ENCODE measurements at regions not wholly inside any gene's neighbourhood (a gene's known extent, or its start where the extent isn't known, plus 50 kb on each side); places are given as distances from the start of the nearest gene placed in this dataset.
A peak's percentile ranks its signal among the peaks of the same experiment; 100 is the strongest.

DNA sequence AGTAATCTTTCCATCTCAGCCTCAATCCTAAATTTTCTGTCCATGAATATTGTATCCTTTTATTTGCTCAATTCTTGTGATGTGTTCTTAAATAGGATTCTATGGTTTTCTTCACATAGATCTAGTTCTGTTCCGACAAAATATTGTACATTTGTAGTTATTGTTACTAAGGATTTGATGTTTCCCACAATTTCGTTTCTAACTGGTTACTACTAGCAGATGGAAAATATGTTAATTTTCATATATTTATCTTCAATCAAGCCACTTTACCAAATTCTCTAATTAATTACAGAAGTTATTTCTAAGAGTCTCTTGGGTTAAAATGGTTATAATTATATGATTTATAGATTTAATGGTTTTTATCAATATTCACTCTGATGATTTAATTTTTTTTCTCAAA lies 60.3 kb downstream of the SEC61B start:
- no peak for DNase-seq

DNA sequence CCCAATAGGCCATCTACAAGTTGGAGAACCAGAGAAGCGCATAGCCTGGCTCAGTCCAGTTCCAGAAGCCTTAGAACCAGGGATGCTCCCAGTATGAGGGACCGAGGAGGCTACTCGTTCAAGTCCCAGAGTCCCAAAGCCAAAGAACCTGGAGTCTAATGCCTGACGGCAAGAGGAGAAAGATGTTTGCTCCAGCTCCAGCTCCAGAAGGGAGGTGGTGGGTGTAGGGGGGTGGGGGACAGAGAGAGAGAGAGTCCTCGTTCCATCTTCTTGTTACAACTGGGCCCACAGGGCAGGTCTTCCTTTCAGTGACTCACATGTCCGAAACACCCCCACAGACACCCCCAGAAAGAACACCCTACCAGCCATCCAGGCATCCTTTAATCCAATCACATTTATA lies 63.9 kb downstream of the SEC61B start:
- DNase-seq: no peak

DNA sequence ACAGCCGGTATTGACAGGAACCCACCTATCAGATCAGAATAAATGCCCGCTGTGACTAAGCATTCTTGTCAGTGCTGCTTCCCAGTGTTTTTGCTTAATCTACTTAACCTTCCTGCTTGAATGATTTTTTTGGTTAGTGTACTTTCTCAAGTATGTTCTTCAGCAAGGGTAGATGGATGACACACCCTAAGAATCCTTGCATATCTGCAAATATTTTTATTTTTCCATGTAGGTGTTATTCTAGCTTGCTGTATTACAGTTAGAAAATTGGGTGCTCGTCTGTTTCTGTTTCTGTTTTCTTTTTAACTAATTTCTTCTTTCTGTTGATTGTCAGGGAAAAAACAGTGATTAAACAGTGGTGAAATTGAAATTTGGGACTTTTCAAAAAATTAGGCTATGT lies 64.5 kb downstream of the SEC61B start:
- DNase-seq: no peak

DNA sequence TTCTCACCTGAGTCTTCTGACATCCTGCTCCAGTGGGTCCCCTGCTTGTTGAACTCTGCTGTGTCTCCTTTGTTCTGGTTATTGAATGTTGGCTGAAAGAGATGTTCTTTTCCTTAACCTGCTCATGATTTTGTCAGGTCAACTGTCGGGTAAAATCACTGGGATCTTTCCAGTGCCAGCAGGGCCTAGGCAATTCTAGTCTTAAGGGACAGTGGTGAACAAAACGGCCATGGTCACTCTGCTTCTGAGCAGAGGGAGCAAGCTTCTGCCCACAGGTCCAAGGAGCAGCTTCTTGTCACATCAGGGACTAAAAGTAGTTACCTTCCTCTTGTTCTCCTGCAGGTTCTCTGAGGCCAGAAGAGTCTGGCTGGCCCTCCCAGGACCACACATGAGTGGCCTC lies 65.6 kb downstream of the SEC61B start:
- DNase-seq: no peak

DNA sequence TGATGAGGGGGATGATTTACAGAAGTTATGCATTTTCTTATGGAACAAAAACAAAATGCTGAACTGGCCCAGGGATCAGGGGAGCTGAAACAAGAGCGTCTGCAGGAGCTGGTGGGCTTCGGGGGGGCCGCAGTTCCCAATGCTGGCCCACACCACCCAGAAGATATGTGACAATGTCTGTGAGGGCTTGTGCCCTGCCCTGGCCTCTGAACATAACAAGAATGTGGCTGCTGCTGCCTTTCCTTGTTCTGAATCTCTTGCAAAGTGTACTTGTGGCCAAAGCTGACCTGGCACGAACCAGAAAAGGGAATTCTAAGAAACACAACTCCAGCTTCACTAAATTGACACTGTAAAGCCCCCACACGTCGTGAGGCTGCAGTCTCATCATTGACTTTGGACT lies 66.7 kb downstream of the SEC61B start:
- DNase-seq: no peak

DNA sequence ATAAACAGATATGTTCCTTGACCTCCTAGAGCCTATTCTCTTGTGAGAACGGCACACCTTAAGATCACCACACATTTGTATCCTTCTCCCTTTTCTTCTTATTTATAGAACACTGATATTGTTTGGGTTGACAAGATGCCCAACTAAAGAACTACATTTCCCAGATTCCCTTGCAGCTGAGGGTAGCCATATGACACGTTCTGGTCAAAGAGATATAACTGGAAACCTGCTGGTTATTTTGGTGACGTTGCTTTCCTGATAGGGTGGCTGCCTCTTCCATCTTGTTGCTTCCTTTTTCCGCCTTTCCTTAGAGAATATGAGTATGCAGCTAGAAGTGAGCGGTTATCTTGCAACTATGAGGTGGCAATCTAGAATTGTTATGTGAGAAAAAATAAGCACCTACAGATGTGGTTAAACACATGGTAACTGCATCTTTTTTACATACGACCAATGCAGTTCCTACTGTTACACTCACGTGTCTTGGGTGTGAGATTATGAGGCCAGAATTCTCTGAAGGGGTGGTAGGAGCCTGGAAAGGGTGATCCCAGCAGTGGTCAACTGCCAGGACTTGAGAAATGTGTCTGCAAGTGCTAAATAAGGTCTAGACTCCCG lies 72.9 kb downstream of the SEC61B start:
- no peak for DNase-seq

DNA sequence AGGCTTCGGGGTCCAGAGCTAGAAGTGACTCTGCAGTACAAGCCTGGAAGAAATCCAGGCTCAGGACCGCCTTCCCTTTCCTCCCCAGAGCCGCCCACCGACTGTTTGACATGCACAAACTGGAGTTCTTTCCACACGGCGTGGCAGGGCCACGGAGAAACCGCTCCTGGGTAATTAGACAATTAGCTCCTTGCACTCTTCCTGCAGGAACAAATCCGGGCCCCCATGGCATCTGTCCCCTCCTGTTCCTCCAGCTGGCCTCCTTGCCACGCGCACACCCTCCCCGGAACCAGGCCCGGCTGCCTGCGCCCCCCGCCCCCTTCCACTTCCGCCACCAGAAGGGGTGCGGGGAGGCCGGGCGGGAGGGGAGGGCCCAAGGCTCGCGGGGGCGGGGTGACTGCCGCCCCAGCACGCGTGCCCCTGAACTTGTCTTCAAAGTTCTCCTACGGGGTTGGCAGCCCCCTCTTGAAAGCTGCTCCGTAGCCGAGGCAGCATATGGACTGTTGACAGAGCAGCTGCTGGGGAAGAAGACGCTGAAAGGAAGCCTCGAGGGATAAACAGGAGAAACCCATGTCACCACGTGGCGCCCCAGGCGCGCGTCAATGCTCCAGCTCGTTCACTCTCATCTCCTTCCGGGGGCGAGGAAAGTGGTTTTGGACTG lies 74.3 kb downstream of the SEC61B start:
- peak; percentile 12 for DNase-seq

DNA sequence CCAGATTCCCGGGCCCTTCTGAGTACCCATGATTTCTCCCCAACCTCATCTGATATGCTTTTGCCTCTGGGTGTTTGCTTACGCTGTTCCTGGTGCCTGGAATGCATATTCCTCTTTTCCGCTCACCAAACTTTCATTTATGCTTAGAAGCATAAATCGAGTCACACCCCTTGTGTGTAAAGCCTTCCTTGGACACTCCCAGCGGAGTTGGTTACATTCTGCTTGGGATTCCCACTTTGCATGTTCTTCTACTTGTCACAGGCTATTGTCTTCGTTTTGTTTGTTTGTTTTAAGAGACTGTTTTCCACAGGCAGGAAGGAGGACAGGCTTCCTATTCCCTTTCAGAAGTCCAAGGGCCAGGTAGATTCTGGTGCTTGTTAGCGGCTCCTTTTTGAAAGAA lies 76.5 kb downstream of the SEC61B start:
- no peak for DNase-seq

DNA sequence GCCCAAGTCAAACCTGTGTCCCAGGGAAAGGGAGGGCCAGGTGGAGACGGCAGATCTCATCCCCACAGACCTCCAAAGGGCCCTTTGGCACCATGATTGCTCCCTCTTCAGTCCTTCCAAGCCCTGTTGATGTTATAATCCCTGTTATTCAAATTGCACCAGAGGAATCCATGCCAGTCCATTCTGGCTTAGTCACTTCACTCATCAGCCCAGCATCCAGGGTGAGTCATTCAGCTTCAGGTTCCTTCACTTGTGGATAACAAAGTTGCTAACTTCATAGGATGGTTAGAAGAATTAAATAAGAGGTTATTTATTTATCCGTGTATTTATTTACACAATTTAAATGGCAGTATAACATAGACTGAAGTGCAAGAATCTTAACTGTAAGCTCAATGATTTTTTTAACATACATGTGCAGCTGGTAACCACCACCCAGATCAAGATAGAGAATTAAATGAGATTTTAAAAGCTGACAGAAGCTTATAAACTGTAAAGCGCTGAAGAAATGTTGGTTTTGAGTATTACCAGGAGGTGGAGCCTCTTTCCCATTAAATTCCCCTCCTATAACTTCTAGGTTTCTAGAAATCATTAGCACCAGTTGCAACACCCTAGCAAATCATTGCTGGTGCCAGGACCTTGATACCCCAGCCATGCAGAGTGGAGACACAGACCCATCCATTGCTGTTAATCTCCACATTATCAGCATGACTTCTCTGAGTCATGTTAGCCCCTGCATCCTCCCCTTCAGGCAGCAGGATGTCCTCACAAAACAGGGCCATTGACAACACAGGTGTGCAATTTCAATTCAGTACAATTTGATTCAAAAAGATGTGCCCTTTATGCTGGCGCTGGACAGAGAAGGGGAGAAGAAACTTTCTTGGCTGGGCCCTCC lies 77.4 kb downstream of the SEC61B start:
- DNase-seq: no peak

DNA sequence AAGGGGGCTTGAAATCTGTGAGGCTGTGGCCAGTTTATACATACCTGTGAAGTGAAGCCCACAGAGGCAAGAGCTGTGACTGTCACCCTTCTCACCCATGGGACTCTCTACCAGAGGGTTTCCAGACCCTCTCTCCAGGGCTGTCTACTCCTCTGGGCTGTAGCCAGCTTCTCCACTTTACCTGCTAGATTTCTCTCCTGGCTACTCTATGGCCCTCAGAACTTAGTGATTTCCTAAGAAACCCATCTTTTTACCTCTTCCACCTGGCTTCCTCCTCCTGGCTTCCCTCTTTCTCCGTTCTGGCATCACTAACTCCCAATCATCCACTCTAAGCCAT lies 78.0 kb downstream of the SEC61B start:
- no peak for DNase-seq

DNA sequence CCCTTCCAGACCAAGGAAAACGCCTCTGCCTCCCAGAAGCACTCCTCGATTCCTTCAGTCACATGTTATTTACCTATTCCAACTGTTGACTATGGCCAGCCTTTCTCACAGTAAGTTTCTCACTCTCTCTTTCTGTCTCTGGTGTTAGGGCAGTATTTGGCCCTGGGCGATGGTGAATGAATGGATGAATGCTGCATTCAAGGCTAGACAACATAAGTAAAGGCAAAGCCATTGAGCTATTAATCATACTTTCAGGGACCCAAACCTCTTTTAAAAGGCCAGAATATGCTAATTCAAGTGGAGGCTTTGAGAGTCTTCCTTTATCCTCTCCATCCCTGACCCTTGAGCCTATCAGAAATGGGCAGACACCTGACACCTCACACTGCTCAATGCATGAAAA lies 78.5 kb downstream of the SEC61B start:
- DNase-seq: no peak

DNA sequence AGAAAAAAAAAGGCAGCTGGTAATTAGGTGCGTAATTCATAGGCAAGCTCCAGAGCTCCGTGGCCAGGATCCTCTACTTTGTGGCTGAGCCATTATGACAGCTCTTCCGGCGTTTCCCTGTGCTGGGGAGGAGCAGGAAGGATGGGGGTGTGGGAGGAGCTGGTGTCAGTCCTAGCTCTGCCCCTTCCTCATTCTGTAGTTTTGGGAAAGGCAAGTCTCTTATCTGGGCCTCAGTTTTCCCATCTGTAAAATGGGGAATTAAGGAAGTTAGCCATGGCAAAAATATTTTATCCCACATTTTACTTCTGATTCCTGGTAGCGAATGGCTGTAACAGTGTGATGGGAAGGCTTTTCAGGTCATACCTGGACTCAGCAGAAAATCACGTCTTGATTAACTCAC lies 81.1 kb downstream of the SEC61B start:
- no peak for DNase-seq

DNA sequence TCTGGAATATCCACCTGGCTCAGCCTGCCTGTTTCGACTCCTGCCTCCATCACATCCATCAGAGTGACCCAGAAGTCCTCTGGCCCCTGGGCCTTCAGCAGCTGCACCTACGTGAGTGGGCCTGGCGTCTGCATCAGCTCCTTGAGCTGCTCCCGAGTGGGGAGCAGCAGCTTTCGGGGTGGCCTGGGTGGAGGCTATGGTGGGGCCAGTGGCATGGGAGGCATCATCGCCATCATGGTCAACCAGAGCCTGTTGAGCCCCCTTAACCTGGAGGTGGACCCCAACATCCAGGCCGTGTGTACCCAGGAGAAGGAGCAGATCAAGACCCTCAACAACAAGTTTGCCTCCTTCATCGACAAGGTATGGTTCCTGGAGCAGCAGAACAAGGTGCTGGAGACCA lies 83.0 kb downstream of the SEC61B start:
- DNase-seq: no peak

DNA sequence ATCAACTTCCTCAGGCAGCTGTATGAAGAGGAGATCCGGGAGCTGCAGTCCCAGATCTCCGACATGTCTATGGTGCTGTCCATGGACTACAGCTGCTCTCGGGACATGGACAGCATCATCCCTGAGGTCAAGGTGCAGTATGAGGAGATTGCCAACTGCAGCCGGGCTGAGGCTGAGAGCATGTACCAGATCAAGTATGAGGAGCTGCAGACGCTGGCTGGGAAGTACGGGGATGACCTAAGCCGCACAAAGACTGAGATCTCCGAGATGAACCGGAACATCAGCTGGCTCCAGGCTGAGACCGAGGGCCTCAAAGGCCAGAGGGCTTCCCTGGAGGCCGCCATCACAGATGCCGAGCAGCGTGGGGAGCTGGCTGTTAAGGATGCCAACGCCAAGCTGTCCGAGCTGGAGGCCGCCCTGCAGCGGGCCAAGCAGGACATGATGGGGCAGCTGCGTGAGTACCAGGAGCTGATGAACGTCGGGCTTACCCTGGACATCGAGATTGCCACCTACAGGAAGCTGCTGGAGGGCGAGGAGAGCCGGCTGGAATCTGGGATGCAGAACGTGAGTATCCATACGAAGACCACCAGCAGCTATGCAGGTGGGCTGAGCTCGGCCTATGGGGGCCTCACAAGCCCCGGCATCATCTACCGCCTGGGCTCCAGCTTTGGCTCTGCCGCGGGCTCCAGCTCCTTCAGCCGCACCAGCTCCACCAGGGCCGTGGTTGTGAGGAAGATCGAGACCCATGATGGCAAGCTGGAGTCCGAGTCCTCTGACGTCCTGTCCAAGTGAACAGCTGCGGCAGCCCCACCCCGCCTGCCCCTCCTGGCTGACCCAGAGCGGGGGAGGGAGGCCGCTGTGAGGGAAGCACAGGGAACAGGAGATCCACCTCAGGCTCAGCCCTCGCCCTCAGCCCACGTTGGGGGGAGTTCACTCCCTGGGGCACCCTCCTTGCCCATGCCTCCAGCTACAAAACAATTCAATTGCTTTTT lies 84.0 kb downstream of the SEC61B start:
- DNase-seq: no peak

DNA sequence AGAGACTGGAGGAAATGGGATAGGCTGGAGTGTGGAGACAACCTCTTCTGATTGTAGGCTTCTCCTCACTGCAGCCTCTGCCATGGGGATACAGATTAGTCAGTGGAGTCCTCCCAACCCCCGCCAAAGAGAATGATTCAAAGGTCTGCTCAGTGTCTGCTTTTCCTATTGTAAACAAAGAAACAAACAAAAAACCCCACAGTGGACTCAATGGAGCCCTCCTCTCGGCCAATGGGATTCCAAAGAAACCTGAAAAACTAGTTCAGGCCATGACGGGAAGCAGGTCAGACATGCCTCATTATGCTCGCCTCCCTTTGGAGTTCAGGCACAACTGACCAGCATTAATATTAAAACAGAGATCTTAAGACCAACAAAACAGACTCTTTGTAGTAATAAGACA lies 85.8 kb downstream of the SEC61B start:
- DNase-seq: no peak

DNA sequence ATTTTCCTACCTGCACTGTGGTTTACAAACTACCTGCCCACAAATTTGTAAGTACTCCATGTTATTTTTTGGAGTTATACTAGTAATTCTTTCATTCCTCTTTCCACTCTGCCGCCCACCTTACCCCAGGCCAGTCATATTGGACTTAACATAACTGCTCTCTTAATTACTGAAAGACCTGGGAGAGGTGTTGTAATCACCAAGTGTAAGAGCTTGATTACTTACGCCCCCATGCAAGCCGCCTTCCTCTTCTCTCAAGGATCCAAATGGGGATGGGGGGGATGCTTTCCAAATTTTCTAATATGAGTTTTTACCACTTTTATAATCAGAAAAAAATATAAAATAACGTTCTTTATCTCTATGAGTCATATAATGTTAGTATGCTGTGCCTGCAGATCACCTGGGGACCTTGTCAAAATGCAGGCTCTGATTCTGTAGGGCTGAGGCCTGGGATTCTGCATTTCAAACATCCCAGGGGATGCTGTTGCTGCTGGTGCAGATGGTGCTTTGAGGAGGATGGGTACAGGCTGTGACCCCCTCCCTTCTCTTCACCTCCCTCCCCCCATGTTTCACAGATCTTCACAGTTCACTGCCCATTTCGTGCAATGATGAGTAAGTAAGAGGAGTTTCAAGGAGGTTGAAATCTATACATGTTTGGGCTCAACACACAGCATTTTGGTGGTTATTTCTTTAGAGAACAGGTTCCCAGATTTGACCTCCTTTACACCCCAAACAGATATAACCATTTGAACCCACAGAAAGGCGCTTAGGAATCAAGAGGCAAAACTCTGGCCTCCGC lies 87.3 kb downstream of the SEC61B start:
- no peak for DNase-seq

DNA sequence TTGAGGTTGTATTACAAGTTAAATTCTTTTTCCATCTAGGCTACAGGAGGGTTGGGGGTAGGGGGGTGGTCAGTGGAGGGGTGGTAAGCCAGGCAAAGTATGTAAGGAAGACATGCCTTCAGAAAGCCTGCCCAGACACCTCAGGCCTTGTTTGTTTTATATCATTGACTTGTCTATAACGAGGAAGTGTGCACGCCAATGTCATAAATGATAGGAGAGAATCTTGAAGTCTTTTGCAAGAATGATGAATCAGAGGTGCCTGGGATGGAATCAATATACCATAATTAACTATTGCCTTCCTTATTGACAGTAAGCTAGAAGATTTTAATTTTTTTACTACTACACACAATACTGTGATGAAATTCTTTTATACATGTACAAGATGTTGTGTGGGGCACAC lies 90.7 kb downstream of the SEC61B start:
- no peak for DNase-seq

DNA sequence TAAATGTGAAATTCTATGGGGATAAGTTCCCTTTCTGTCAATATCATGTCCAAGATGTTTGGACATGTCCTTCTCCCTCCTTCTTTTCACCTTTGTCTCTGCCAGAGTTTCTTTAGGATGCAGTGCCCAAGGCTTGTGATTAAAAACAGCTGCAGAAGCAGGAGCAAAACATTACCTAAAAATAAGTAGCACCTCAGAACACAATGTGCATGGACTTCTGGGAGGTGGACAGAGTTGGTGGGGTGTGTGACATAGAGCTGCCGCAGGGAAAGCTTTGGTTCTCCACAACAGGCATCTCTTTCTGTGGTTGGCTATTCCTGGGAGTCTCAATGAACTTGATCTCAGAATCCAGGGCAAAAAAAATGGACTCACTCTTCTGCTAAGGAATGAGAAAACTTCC lies 97.0 kb downstream of the SEC61B start:
- DNase-seq: no peak

DNA sequence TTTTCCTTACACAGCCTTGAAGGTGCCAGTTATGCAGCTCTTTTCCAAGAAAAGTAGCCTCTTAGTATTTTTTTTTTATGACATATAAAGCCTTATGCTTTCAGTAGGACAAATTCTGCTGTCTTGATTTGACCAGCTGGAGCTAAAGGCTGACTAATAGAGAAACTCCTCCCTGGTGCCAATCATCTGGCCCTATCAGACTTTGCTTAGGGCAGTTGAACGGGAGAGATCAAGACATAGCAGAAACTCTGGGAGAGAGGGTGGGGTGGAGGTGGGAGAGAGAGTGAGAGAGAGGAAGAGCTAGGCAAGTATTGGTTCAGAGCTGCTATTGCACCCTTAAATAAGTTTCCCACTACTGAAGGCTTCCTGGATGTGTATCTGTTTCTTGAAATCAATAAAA lies 100.2 kb downstream of the SEC61B start:
- no peak for DNase-seq

DNA sequence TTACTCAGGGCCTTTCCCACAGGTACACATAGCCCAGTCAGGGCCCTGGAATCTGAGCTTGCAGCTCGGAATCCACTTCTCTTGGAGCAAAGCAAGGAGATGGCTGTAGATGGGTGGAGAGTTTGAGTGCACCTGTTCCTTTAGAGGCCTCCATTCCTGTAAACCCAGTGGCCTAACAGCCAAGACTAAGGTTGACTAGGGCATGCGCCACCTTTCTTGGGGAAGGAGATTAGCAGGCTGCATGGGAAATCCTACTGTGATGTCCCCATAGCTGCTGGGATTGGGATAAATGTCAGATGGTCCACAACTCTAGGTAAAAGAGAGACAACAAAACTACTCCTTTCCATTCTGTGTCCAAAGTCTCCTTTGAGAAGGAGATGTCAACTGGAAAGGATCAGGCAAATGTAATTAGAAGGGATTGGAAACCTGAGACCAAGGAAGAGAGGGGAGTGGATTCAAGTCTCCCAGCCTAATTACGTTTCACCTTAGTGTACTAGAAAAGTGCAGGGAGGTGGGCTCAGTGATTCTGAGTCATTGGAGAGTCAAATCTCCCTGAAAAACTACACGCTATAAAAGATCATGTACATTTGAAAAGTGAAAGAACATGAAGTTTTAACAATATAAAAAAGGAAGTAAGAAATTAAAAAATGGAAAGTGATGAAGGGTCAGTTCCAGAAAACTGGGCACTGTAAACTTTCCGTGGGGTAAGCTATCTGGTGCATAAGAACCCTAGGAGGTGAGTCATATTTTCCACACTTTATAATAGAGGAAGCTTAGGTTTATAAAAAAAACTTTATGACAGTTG lies 104.2 kb downstream of the SEC61B start:
- DNase-seq: no peak

DNA sequence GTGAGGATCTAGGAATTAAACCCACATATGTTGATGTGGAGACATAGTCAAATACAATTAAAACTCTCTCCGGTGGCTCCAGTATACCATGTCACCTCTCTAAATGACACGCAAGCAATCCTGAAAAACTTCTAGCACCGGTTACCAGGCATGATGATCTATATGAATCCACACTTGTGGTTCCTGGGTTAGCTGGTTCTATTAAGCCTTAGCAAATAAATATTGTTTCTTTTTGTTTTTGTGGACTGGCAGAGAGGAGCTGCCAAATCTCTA lies 104.8 kb downstream of the SEC61B start:
- no peak for DNase-seq

DNA sequence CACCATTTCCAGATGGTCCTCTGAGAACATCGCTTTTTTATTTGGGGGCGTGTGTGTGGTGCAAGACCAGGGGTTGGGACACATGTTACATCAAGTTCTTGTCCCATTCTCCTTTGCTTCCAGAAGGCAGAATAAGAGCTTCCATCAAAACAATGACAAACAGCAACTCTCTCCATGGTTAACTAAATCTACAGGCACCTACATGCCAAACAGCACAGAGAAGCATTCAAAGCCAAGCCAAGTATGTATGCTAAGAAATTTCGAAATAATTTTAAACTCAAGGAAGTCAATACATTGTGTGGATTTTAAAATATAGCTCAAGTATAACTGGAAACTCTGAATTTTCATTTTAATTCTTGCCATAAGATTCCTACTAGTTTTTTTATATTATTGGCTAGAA lies 105.6 kb downstream of the SEC61B start:
- DNase-seq: no peak
